ENCODE measurements at regions not wholly inside any gene's neighbourhood (a gene's known extent, or its start where the extent isn't known, plus 50 kb on each side); places are given as distances from the start of the nearest gene placed in this dataset.

DNA sequence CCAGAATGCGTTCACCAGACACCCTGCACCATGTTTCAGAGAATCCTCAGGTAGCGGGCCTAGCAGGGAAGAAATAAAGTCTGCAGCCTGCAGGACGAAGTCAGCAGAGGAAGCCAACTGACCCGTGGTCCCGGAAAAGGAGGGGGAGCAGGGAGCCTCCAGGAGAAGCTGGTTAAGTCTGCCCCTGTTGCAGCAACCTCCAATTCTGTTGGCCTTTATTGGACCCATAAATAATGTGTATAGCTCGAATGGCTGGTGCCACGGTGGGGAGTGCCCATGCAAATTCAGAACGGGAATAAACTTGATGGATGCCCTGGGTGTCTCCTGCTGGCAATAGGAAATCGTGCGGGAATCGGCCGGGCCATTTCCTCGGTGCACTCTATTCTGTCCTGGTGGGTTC is 254.1 kb downstream of the AJAP1 start:
- TF ChIP-seq CTCF (IDR thresholded peaks at IDR 0.05; ENCODE audit: control insufficient read depth, extremely low read depth, insufficient read depth): no peak
- no peak for DNase-seq (ENCODE audit: low read depth)
- no peak overlapping the region for H3K4me3 ChIP-seq (ENCODE audit: low read depth, low read length)

DNA sequence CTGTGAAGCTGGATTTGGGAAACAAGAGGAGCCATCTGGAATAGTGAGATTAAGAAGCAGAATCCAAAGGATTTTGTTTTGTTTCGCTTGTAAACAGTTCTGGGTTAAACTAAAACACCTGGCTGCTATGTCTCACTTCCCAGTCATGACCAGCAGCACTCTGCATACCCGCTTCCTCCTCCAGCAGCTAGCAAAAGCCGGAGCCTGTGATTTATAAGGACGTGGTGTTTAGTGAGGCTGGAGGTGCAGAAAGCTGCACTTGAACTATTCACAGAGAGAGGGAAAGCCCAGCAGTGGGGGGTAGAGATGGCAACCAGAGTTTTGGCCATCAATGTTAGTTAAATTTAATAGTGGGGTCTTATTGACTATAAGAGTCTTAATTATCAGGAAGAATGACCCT is 240.2 kb downstream of the AJAP1 start:
- no peak for TF ChIP-seq CTCF (IDR thresholded peaks at IDR 0.05; ENCODE audit: control insufficient read depth, extremely low read depth, insufficient read depth)
- H3K4me3 ChIP-seq (ENCODE audit: low read depth, low read length): no peak overlapping the region
- no peak for DNase-seq (ENCODE audit: low read depth)

- no peak for DNase-seq (ENCODE audit: low read depth)
- no peak for TF ChIP-seq CTCF (IDR thresholded peaks at IDR 0.05; ENCODE audit: control insufficient read depth, extremely low read depth, insufficient read depth)
- H3K4me3 ChIP-seq (ENCODE audit: low read depth, low read length): no peak overlapping the region
Observed at GRCh38 chr1:4880626-4881025, 226.2 kb downstream of the AJAP1 start.

GRCh38 chr1:4877426-4877825 is 223.0 kb downstream of the AJAP1 start:
- H3K4me3 ChIP-seq (ENCODE audit: low read depth, low read length): no peak overlapping the region
- DNase-seq (ENCODE audit: low read depth): no peak
- TF ChIP-seq CTCF (IDR thresholded peaks at IDR 0.05; ENCODE audit: control insufficient read depth, extremely low read depth, insufficient read depth): no peak

GRCh38 chr1:4871373-4871772 is 217.0 kb downstream of the AJAP1 start:
- no peak overlapping the region for H3K4me3 ChIP-seq (ENCODE audit: low read depth, low read length)
- no peak for TF ChIP-seq CTCF (IDR thresholded peaks at IDR 0.05; ENCODE audit: control insufficient read depth, extremely low read depth, insufficient read depth)

GRCh38 chr1:4868521-4868920 is 214.1 kb downstream of the AJAP1 start:
- no peak for DNase-seq (ENCODE audit: low read depth)
- no peak for TF ChIP-seq CTCF (IDR thresholded peaks at IDR 0.05; ENCODE audit: control insufficient read depth, extremely low read depth, insufficient read depth)
- no peak overlapping the region for H3K4me3 ChIP-seq (ENCODE audit: low read depth, low read length)

More at GRCh38 chr1:4871373-4871772, 217.0 kb downstream of the AJAP1 start:
- DNase-seq (ENCODE audit: low read depth): no peak

DNA sequence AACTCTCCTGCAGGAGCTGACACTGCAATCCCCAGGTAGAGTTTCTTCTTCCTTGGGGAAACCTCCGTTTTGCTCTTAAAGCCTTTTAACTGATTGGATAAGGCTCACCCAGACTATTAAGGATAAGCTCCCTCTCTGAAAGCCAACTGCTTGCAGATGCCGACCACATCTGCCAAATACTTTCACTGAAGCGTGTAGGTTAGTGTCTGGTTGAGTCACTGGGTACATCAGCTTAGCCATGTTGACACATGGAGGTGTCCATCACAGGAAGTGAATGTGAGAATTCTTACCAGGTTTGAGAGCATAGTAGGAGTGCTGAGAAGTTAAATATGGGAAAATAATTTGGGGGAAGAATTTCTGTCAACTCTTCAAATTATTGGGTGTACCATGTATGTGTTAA is 202.0 kb downstream of the AJAP1 start:
- TF ChIP-seq CTCF (IDR thresholded peaks at IDR 0.05; ENCODE audit: control insufficient read depth, extremely low read depth, insufficient read depth): no peak
- no peak overlapping the region for H3K4me3 ChIP-seq (ENCODE audit: low read depth, low read length)
- no peak for DNase-seq (ENCODE audit: low read depth)
